Peyer's patch (tissue), 4 donors: ENCODE measurements at regions not wholly inside any gene's neighbourhood (a gene's known extent, or its start where the extent isn't known, plus 50 kb on each side); places are given as distances from the start of the nearest gene placed in this dataset.

Experiments
- CTCF ChIP-seq, 6 experiments: fragments of 450-650 bp in 4 of 6; fragments of 200-600 bp in 2 of 6; sonication (generic) in 1 of 6; IDR thresholded peaks; one replicate each; pipeline ENCODE4 v1.5.1; 2017 to 2019; ENCODE audit warnings: antibody characterized with exemption in 6 of 6, mild to moderate bottlenecking in 3 of 6, moderate library complexity in 1 of 6
- POLR2A ChIP-seq, 2 donors: fragments of 450-650 bp; IDR thresholded peaks; one replicate each; pipeline ENCODE4 v1.5.1; 2017; ENCODE audit warnings: antibody characterized with exemption in 2 of 2, mild to moderate bottlenecking in 2 of 2, moderate library complexity in 2 of 2

- TF ChIP-seq CTCF (IDR thresholded peaks at IDR 0.05) (peak in 5 of 6 experiments; percentile 41 to 74 (median 55)), POLR2A (IDR thresholded peaks at IDR 0.05) (no peak)
These were observed 93.4 kb upstream of the CSF3R start for GRCh38 chr1:36576118-36576517.
